GM18502 (cell line): ENCODE measurements at regions not wholly inside any gene's neighbourhood (a gene's known extent, or its start where the extent isn't known, plus 50 kb on each side); places are given as distances from the start of the nearest gene placed in this dataset.

ENCODE experiments used
- ATAC-seq: cut with Tn5 transposase; IDR thresholded peaks from one replicate; pipeline ENCODE4 v1.9.1; 2021; ENCODE audit warnings: mild to moderate bottlenecking; ENCODE audit not compliant: unreplicated experiment, poor library complexity

DNA sequence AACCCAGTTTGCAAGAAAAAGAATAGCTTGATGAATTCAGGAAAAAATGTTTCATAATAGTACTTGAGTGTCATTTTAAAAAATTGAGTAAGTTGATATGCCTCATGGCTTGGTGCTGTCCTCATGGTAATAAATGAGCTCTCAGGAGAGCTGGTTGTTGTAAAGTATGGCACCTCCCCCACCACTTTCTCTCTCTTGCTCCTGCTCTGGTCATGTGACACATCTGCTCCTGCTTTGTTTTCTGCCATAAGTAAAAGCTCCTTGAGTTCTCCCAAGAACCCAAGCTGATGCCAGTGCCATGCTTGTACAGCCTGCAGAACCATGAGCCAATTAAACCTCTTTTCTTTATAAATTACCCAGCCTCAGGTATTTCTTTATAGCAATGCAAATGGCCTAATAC is 108.8 kb upstream of the CRBN start:
- ATAC-seq: no peak

DNA sequence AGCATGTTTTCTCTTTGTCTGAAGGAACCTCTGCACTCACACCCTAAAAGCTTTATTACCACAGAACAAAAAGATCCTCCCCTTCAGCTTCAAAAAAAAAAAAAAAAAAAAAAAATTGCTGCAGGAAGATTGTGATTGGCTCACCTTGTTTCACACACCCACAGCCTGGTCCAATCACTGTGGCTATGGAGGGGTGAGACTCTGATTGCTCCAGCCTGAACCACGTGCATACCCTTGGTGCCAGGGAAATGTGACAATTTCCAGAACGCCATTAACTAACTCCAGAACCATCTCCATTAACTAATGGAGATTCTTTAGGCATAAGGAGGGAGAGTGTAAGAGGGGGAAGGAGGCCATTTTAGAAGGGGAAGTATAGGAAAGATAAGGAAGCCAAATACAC is 106.5 kb upstream of the CRBN start:
- no peak for ATAC-seq

DNA sequence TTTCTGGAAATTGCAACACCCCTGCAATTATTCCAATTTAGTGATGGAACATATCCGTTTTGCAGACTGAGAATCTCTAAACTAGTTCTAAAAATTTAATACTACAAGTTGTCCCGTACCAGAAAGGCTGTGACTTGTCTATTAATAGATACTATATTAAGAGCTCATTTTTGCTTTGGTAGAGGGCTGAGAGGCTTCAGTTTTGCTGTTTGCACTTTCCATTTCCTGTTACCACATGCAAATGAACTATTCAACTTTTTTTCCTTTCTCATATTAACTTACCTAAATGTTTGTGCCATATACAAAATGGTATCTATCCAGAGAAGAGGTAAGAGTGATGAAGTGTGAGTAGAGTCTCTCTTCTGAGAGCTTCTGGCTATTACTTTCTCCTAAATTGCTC is 101.5 kb upstream of the CRBN start:
- peak; percentile 78 for ATAC-seq

DNA sequence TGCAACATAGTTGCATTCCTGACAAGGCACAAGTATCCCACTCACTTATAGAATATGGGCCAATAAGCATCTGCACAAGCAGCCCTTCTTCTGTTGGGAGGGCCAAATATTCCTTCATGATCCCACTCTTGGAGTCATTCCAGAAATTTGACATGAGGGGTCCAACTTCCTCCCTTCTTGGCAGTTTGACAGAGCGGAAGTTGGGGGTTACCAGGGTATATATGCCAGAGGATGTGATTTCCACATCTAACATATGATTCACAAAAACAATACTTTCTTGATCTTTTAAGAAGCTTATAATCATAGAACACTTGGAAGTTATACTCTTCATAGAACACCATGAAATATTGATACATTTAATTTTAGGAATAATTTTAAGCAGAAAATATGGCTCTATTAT is 100.9 kb upstream of the CRBN start:
- ATAC-seq: no peak

DNA sequence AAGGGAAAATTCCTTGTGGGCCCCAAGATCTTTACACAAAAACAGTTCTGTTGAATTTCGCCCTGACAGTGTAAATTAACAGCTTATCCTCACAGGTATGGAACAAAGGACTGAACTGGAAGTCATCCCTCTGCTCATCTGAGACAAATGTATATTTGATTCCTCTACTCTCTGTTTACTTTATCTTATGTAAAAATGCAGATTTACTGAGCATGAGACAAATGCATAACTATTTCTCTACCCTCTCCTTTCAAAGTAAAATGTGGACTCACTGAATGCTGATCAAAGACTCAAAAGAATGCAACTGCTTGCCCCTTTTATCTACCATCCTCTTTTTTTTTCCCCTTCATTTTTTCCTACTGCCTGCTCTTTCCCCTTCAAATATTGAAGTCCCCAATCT is 98.6 kb upstream of the CRBN start:
- ATAC-seq: no peak

DNA sequence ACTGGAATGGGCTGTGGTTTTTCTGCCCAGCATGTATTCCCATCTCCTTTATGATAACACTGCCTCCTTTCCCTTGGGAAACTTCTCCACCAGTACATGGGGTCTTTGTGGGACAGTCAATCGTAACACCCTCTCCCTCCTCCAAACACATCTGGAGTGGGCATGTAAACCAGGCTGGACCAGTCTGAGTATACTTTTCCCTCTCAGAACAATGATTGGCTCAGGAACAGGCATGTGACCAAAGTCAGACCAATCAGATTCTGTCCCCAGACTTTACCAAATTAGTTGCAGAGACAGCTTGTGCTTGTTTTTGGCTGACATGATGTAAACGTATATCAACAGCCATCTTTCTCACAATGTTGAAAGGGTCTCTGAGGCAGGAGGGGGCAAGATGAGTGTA is 97.1 kb upstream of the CRBN start:
- no peak for ATAC-seq

DNA sequence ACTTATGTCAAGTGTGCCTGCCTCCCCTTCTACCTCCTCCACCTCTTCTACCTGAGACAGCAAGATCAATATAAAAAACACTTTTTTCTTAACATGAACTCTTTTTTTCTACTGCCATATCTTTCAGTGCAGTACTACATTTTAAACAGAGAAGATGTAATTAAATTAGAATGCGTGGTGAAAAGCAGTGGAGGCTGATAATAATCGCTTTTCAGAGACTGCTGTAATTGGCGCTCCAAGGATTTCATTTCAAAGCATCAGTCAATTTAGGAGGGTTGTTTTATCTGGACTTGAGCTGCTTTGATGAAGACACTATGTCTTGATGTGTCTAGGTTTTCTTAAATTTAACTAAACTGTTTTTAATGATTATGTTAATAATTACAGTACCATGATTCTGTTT is 85.3 kb upstream of the CRBN start:
- no peak for ATAC-seq

GRCh38 chr3:3260870-3261269 is 81.4 kb upstream of the CRBN start:
- ATAC-seq: peak; percentile 59

DNA sequence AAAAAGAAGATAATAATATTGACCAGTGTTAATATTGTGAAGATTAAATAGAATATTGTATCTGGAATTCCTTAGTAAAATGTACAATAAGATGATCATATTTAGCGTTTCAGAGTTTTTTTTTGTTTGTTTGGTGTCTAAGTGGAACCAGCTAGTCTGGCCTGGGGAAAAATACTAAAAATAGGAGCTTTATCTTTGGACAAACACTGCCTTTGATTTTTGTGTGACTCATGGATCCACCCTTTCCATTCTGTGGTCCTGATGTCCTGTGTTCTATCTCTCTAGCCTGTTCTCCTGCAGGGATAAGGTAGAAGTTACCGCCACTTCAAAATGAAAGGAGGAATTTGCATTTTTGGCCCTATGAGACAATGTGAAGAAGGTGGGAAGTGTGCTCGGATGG is 79.7 kb upstream of the CRBN start:
- no peak for ATAC-seq

- ATAC-seq: no peak
Observed at GRCh38 chr3:3258281-3258680, 78.8 kb upstream of the CRBN start.

DNA sequence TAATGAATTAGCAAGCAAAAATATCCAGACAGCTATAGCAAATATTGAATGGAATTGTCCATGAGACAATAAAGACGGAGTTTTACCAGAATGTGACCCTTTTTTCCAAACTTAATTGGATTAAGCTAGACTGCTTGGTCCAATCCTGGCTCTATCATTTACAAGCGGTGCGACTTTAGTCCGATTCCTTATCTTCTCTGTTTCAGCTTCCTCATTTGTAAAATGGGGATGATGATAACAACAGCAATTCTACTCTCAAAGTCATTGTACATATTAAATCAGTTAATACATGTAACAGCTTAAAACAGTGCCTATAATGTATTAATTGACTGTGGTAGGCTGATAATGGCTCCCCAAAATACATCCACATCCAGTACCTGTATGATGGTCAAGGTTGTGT is 62.1 kb upstream of the CRBN start:
- ATAC-seq: no peak

GRCh38 chr3:3240986-3241385 is 61.5 kb upstream of the CRBN start:
- ATAC-seq: no peak

DNA sequence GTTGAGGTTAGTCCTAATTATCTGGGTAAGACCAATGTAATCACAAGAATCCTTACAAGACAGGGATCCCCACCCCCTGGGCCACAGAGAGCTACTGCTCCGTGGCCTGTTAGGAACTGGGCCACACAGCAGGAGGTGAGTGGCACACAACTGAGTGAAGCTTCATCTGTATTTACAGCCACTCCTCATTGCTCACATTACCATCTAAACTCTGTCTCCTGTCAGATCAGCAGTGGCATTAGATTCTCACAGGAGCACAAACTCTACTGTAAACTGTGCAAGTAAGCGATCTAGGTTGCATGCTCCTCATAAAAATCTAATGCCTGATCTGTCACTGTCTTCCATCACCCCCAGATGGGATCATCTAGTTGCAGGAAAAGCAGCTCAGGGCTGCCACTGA is 58.5 kb upstream of the CRBN start:
- no peak for ATAC-seq

DNA sequence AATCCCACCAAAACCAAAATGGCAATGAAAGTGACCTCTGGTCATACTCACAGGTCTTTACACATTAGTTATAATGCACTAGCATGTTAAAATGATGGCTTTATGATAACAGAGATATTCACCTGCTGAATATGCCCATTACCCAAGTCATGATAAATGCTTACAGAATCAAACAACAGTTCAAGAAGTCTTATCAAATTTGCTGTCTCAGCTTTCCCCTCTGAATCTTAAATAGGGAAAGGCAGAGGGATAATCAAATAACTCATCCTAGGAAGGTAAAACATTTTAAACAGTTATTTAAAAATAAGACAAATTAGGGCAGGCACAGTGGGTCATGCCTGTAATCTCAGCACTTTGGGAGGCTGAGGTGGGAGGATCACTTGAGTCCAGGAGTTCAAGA is 52.8 kb upstream of the CRBN start:
- no peak for ATAC-seq
